T-helper 1 cell treated with Interleukin-12 subunit alpha and Interleukin-12 subunit beta and Interleukin-4 antibody, amounts not matched to agents 30 ng/mL and 1 ng/mL, for 36 hours (primary cell): ENCODE measurements at regions not wholly inside any gene's neighbourhood (a gene's known extent, or its start where the extent isn't known, plus 50 kb on each side); places are given as distances from the start of the nearest gene placed in this dataset.

Experiments
- intact Hi-C: fragments of 100-400 bp; cut with micrococcal nuclease; formaldehyde crosslinking; loops from one replicate; pipeline ENCODE4 v1.15.1; 2024

- intact Hi-C loops = no loop called here
Measured at GRCh38 chr7:41244246-41244645, 458.6 kb downstream of the INHBA start.

GRCh38 chr7:41241641-41242040 is 461.2 kb downstream of the INHBA start:
- intact Hi-C loops = no loop called here

GRCh38 chr7:41239596-41239995 is 463.3 kb downstream of the INHBA start:
- intact Hi-C loops = no loop called here

- intact Hi-C loops = no loop called here
Measured at GRCh38 chr7:41238851-41239331, 464.0 kb downstream of the INHBA start.

GRCh38 chr7:41237956-41238355 is 464.9 kb downstream of the INHBA start:
- intact Hi-C loops = no loop called here

GRCh38 chr7:41232086-41232485 is 470.8 kb downstream of the INHBA start:
- intact Hi-C loops = no loop called here

GRCh38 chr7:41224063-41224763 is 478.7 kb downstream of the INHBA start:
- intact Hi-C loops = no loop called here

- intact Hi-C loops = no loop called here
Measured at GRCh38 chr7:41222746-41223145, 480.1 kb downstream of the INHBA start.

- intact Hi-C loops = no loop called here
Measured at GRCh38 chr7:41220266-41220665, 482.6 kb downstream of the INHBA start.

GRCh38 chr7:41219276-41219675 is 483.6 kb downstream of the INHBA start:
- intact Hi-C loops = no loop called here

- intact Hi-C loops = no loop called here
Measured at GRCh38 chr7:41217306-41217705, 485.6 kb downstream of the INHBA start.

- intact Hi-C loops = no loop called here
Measured at GRCh38 chr7:41207141-41207540, 495.7 kb downstream of the INHBA start.

GRCh38 chr7:41206267-41206666 is 496.6 kb downstream of the INHBA start:
- intact Hi-C loops = no loop called here

- intact Hi-C loops = no loop called here
Measured at GRCh38 chr7:41205600-41205999, 497.3 kb downstream of the INHBA start.

- intact Hi-C loops = no loop called here
Measured at GRCh38 chr7:41203542-41203941, 499.3 kb downstream of the INHBA start.

GRCh38 chr7:41201021-41201420 is 501.9 kb downstream of the INHBA start:
- intact Hi-C loops = no loop called here

GRCh38 chr7:41199136-41199535 is 503.8 kb downstream of the INHBA start:
- intact Hi-C loops = no loop called here

GRCh38 chr7:41198502-41198901 is 504.4 kb downstream of the INHBA start:
- intact Hi-C loops = no loop called here

- intact Hi-C loops = no loop called here
Measured at GRCh38 chr7:41197769-41198168, 505.1 kb downstream of the INHBA start.

GRCh38 chr7:41193738-41194282 is 509.1 kb downstream of the INHBA start:
- intact Hi-C loops = no loop called here

GRCh38 chr7:41190581-41190980 is 512.3 kb downstream of the INHBA start:
- intact Hi-C loops = no loop called here

- intact Hi-C loops = no loop called here
Measured at GRCh38 chr7:41189866-41190265, 513.0 kb downstream of the INHBA start.
